Pulmonary artery endothelial cell (primary cell): ENCODE measurements at regions not wholly inside any gene's neighbourhood (a gene's known extent, or its start where the extent isn't known, plus 50 kb on each side); places are given as distances from the start of the nearest gene placed in this dataset.
"Not testable (repeated sequence)": the region's sequence is repeated elsewhere in the genome, so short reads cannot be mapped to it uniquely, and the experiment has no call there.

Experiments used
- DNase-seq: peaks from one replicate; pipeline ENCODE4 v3.0.0-alpha.2; 2011; ENCODE audit warnings: low read depth, low spot score

DNA sequence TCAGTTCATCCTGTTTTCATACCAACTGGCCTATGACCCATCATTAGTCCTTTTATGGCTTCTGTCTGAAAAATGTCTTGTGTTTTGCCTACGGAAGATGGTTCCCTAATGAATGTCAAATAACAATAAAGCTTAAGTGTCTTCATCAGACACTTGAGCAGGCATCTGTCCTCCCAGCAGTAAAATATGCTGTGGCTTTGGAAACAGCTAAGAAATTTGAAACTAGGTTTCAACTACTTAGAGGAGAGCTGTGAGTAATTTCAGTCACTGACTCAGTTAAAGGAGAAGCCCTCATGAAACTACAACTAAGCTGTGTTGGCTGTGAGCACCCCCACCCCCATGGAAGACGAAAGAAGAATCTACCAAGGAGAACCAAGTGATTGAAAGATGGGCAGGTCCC lies 409.4 kb upstream of the PPP2R3A start:
- no peak for DNase-seq

DNA sequence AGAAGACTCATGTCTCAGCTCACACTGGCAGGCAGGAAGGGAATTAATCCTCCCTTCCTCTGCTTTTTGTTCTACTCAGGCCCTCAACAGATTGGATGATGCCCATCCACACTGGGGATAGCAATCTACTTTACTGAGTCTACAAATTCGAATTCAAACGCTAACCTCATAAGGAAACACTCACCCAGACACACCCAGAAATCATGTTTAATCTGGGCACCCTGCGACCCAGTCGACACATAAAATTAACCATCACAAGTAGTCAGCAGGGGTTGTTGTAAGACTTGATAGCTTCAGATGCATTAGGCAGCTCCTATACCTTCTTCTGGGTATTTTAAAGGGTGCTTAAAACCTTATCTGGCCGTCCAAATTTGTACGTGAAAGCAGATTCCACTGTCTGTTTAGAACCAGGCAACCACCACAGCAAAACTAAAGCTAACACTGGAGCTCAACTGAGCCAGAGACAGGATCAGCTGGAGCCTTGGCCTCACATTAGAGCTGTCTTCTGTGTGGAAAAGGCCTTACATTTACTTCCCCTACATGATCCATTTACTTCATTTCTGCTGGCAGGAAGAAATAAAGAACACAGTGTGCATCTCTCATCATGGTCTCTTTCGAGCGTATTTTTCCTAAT lies 407.3 kb upstream of the PPP2R3A start:
- DNase-seq = no peak

DNA sequence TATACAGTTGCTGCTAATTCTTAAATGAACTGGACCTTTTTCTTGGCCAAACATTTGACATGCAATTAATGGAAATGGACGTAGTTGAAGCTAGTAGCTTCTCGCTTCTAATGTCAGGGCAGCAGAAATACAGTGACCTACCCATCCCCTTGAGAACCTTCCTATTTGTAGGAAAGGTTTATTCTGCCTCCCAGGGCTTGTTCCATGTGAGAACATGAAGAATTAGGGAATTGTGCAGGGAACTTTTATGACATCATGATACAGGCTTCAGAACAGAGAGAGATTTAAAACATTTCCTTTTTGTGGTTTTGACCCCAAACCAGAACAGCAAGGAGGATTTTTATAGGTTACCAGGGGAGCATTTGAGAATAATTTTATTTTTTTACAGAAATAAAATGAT lies 406.6 kb upstream of the PPP2R3A start:
- DNase-seq = no peak

DNA sequence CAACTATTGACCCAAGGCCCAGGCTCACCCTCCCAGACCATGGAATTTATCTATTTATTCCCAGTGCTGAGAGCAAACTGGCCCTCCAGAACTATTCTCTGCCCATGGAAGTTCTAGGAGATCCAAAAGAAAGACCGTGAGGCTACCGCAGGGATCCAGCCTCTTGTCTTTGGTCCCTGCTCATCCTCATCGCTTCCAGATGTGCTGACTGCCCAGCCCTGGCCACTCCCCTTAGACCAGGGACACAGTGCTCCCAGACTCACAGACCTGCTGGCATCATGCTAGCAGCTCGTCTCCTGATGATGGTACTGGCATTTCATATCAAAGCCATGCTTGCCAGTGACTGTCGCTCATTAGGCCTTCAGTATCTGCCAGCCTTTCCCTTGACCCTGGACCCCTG lies 405.7 kb upstream of the PPP2R3A start:
- no peak for DNase-seq

DNA sequence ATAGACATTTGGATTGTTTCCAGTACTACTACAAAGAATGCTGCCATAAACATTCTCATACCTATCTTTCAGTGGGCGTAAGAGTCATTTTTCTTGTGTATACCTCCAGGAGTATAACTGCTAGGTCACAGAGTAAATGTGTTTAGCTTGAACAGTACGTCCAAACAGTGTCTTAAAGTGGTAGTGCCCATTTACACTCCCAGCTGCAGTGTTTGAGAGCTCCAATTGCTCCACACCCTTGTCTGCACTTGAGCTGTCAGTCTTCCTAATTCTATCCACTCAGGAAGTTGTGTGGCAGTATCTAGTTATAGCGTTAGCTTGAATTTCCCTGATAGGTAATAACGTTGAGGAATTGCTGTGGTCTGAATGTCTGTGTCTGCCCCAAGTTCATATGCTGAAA lies 404.7 kb upstream of the PPP2R3A start:
- DNase-seq = no peak

DNA sequence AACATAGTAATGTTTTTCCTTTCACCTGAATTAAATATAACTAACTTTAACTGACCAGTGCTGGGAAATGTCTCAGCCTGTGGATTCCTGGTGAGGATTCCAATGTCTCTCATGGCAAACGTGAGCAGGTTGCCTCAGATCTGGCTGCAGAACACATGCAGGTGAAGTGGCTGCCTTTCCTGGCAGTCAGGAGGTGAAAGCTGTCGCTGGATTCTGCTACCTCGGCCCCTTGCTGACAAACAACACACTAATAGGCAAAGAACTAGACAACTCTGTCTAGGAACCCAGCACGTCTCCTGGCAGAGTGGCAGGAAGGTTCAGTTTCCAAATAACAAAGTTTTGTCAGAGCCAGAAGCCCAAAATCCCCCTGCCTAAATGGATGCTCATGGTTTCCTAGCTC lies 400.8 kb upstream of the PPP2R3A start:
- DNase-seq = no peak

DNA sequence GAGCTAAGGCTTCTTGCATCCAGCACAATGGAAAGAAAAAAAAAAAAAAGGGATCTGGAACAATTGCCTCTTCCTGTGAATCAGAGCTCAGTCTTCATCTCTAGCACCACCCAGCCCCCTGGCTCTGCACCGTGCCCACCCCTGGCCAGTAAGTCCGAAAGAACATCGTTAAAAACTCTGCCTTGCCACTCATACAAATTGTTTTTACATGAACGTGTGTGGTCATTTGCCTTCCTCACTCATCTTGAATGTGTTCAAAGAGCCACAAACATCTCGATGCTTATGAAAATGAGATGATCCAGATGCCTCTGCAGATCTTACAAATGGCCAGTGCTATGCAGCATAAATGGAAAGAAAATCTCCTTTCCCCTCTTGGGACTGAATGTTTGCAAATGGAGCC lies 400.0 kb upstream of the PPP2R3A start:
- DNase-seq = no peak

DNA sequence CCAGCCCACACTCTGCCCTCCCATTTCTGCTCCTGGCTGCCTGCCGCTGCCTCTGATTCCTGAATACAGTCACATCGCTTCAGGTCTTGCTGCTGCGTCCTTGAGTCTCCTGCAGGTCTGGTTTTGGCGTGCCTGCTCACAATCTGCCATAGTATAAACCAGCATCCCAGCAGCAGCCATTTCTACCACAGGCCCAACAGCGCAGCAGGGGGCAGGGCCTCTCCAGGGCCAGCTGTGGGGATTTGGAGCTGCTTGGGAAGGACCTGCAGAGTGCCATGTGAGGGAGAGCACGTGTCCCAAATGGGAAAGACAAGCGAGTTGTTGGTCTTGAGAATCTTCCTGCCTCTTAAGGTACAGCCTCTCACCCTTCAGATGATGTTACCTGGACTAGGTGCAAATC lies 398.3 kb upstream of the PPP2R3A start:
- DNase-seq = no peak

DNA sequence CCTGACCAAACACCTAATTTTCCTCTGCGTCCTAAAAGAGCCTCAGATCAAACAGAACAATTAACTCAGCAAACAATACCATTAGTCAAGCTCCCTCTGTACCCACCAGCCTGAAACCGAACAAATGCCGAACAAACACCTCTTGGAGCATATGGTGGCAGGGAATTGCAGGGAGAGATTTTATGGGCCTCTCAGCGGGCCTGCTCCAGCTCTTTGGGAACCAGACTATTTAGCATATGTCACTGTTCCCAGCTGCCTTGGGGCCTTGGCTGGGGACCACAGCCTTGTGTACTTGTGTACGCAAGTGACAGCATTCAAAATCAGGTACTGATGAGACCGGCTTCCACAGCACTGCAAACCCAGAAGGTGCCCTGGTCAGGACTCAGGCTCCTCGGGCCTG lies 388.8 kb upstream of the PPP2R3A start:
- DNase-seq = no peak

DNA sequence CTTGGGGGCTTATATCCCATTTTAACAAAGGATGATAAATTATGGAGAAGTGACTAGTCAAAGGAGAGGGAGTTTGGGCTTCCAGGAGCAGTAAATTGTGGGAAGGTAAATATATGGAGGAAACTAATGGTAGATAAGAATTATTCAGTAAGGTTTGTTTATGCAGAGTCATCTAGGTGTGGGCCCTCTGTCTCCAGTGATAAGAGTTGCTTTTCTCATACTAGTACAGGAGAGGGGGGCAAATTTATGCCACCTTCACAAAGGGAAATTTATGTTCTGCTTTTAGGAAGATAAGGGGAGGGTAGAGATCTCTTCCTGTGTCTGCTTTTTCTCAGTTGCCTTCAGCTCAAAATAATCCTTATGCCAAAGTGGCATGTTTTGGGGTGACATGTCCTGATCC lies 383.7 kb upstream of the PPP2R3A start:
- DNase-seq = no peak

DNA sequence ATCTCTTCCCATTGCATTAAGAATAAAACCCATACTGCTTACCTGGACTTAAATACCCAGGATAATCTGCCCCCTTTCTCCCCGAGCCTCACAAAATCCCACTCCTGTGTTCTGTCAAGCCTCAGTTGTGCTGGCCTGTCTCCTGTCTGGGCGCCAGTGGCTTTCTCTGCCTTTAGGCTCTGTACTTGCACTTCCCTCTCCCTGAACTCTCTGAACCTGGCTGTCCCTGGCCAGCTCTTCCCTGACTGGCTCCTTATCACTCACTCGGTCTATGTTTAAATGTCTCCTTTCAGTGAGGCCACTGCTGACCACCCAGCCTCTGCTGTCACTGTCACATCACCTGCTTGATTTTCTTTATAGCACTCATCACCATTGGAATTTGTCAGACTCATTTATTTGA lies 382.7 kb upstream of the PPP2R3A start:
- DNase-seq = no peak

DNA sequence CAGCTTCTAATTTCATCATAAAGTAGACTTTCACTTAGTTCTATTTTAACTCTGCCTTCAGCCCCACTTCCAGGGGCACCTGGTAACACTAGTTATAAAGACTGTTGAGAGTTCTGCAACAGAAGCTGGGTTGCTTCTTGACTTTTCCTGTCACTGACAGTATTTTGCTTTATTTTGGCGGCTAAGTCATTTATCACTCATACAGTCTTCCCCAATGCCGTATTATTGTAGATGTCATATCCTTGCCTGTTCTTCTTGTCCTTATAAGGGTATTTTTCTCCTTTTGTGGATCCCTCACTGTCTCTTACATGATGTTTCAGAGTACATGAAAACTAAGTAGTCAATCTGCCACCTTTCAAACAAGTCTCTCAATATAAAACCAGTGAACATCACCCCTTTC lies 369.0 kb upstream of the PPP2R3A start:
- DNase-seq = no peak

DNA sequence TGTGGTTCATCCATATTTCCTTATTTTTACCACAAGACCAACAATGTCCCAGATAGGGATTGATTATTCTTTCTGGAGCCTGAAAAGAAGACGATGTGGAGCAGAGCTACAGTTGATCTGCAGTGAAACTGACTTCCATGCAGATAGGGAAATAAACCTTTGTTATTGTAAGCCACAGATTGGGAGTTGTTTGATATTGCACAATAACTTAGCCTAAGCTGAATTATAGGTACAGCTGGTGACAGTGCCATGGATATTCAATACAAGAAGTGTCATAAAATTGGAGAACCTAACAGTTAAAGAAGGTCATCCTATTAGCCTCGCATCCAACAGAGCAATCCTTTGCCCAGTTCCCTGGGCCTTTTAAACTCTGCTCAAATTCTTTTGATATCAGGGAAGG lies 367.7 kb upstream of the PPP2R3A start:
- DNase-seq = no peak

DNA sequence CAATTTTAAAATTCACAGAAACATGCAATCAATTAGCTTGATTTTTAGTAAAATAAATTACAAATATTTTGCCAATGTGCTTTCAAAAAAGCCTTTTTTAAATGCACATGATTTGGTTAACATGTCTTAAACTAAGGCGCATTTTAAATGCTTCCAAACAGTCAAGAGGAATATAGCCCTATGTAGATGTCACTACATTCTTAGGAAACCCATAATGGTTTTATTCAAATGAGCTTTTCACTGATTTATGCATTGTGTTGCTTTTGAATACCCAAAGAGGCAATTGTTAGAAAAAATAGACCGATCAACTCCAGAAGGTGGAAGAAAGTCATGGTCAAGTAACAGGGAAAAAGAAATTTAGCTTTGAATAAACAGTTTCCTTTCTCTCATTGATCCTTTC lies 366.9 kb upstream of the PPP2R3A start:
- DNase-seq = no peak

DNA sequence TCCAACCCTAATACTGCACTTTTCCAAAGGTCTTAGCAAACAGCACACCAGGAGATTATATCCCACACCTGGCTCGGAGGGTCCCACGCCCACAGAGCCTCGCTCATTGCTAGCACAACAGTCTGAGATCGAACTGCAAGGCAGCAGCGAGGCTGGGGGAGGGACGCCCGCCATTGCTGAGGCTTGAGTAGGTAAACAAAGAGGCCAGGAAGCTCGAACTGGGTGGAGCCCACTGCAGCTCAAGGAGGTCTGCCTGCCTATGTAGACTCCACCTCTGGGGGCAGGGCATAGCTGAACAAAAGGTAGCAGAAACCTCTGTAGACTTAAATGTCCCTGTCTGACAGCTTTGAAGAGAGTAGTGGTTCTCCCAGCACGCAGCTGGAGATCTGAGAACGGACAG lies 361.0 kb upstream of the PPP2R3A start:
- DNase-seq = not testable (repeated sequence)

DNA sequence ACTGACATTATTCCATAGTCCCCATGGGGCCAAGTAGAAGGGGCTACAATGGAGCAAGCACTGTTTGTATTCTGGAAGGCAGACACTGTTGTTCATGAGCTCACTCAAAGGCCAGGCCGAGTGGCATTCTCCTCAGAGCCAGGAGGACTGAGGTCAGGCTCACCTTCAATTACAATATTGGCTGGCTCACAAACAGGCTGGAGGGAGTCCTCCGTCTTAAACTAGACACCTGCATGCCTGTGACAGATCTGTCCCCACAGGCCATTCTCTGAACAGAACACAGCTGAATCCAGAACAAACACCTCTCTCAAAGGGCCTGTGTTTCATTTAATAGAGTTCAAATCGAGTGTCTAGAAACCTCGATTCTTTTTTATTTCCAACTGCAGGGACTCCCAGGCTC lies 347.4 kb upstream of the PPP2R3A start:
- no peak for DNase-seq

DNA sequence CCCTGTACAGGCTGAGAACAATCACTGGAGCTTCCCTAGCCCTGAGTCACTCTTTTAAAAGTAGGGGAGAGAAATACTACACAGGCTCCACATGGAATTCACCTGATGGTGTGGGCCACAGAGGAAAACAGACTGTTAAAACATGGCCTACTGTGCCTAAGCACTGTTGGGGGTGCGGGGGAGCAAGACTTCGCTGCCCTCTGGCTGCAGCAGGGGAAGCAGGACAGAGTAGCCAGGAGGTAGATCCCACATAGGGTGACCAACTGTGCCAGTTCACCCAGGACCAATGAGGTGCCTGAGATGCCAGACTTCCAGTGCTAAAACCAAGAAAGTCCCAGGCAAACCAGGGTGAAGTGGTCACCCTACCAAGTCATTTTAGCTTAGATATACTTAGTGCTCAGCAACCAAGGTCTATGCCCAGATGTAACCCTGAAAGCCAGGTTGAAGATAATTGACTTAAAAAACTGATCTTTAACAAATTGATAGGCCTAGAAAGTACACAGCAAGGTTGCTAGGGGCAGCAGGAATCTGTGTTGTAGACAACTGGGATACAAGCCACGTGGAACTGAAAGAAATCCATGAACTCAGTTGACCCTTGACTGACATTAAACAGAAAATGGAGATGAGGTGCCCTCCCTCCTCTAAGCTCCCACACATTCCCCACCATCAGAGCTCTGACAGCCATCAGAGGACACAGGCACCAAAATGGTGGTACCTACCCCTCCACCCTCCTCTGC lies 344.2 kb upstream of the PPP2R3A start:
- DNase-seq = no peak

DNA sequence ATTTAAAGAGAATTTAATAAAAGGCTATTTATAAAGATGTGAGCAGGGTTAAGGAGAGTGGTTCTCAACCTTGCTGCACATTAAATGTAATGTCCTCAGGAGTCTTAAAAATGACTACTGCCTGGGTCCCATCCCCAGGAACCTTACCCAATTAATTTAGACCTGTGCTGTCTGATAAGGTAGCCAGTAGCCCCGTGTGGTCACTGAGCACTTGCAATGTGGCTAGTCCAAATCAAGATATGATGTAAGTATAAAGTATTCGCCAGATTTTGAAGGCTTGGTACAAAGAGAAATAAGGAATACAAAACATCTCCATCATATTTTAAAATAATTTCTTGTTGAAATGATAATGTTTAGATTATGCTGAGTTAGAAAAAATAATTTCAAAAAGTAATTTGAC lies 343.3 kb upstream of the PPP2R3A start:
- no peak for DNase-seq

DNA sequence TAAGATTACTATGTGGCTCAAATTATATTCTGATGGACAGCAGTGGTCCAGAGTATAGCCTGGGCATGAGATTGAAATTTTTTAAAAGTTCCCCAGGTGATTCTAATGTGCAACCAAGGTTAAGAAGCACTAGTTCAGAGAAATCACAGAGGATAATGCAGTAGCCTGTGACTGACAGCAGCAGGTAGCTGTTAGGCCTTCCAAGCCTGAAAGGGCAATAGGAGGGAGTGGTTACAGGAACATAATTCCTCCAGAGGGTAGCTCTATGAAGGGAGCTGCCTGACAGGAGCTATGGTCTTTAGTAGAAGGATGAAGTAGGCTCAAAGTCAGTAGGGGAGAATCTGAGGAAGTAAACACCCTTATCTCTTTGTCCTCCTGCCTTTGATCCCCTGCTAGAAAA lies 342.9 kb upstream of the PPP2R3A start:
- no peak for DNase-seq

DNA sequence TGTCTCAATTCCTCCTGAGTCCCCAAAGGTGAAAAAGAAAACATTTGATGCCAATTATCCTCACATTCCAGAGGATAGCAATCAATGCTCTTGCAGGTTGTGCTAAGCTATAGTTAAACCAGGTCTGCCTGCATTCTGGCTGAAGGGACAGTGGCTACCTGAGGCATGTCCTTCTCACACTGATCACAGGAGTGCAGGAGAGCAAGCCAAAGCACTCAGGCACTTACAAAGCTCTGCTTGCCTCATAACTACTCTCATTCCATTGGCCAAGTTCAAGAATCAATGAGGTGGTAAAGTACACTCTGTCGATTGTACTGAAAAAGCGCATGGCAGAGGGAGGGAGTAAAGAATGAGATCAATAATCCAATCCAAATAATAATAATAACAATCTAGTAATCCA lies 342.0 kb upstream of the PPP2R3A start:
- no peak for DNase-seq

DNA sequence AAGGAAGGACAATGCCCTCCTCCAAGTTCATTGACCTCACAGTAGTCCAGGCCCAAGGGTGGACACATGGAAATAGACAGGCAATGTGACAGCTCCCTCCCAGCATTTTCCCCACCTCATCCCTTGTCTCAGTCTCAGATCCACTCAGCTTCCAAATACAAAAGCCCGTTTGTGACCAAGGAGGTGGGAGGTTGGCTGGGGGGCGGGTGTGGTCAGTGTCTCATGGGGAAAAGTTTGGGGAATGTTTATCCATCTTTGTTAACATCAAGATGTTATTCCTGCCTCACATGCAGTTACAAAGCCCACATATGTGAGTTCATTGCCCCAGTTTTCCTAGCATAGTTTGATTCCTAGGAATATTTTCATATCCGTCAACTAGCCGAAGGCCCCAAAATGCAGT lies 338.5 kb upstream of the PPP2R3A start:
- DNase-seq = no peak

DNA sequence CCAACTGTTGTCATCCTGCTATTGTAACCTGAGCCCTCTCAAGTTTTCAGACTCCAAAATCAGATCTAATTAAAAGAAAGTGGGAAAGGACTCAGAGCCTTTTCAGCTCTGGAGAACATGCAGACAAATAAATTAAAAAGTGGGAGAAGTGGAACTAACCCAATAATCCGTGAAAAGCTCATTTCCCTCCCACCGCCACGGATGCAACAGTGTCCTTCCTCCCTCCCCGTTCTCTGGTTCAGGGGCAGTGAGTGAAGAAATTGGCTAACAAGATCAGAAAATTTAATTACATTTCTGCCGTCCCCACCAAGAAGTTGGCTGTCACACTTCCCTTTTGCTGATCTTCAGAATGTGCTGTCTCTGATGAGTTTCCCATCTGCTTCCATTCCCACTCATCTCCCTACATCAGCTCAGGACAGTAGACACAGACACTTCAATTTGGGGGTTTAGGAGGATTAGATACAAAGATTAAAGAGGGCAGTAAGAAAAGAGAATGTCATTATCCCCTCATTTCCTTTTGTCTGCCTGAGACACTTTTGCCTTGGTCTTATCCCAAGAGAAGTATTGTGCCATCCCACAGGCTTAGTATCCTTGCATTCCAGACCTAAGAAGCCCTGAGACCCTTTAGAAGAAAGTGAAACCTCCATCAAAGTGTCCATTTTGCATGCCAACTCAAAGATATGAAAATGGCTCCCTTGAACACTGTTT lies 335.7 kb upstream of the PPP2R3A start:
- no peak for DNase-seq

DNA sequence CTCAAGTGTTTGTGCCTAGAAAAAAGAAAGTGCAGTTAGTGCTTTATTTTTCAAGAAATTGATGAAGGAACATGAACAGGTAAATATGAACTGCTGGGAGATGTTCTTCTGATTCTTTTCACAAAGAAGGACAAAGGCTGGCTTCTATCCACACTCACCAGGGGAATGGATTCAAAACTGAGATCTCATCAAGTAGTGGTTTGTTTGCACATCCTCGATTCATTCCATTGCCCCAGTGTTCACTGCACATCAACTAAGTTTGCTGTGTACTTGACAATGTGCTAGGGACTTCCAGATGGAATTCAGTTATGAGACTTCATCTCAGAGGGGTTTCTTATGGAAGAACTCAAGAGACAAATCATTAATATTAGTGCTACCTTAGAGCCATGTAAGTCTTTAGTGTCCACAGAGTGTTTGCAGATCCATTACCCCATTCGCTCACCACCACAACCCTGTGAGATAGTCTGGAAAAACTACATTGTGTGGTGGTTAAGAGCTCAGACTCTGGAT lies 332.9 kb upstream of the PPP2R3A start:
- no peak for DNase-seq
